K562 (cell line): ENCODE measurements at regions not wholly inside any gene's neighbourhood (a gene's known extent, or its start where the extent isn't known, plus 50 kb on each side); places are given as distances from the start of the nearest gene placed in this dataset. TPM values are rescaled to one million over a fixed set of nuclear protein-coding genes. Genes with fewer than 3 reads are reported as not detected.

ENCODE experiments used
- CEBPB ChIP-seq: fragments of 450-650 bp; IDR thresholded peaks from 2 replicates; pipeline ENCODE4 v1.6.1; 2016; ENCODE audit warnings: missing genetic modification characterization, missing compliant biosample characterization
- RNF2 ChIP-seq: sonication (generic); IDR thresholded peaks from 2 replicates; pipeline ENCODE4 v1.6.1; 2016
- small RNA-seq: library from RNA; depleted of rRNA; stranded (forward); fragments of <200 nt; gene quantifications from one replicate; pipeline ENCODE3, GENCODE V24; 2014

DNA sequence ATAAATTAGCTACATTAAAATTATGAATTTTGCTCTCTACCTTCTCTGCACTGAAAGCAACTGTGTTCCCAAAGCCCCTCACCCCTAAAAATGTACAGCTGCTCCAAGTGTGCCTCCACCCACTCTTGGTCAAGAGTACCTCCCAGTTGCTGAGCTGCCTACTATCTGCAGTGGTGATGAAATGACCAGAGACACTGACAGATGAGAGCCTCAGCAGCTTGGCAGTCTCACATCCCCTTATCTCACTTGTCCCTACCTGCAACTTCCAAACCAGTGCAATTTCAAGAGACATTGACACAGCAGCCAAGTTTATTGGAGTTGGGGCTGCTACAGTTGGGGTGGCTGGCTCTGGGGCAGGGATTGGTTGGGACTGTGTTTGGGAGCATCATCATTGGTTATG lies 52.2 kb upstream of the COL6A5 start (continued):
- peak; percentile 27; the same call in 1 of the 2 replicates for TF ChIP-seq CEBPB (tag)
- no peak for TF ChIP-seq RNF2
- TF ChIP-seq, all 486 proteins: peak for 5

Small RNA genes in the stretch of these regions (small RNA-seq; reads per million reads assigned to genes)
- gene ENPP7P3 (not detected), gene SNRPCP8 (not detected)
